Memory B cell (primary cell): ENCODE measurements at regions not wholly inside any gene's neighbourhood (a gene's known extent, or its start where the extent isn't known, plus 50 kb on each side); places are given as distances from the start of the nearest gene placed in this dataset.

ENCODE experiments used
- ATAC-seq: fragments of 150-1000 bp; cut with Tn5 transposase; 2 replicates; pipeline ENCODE4 v1.10.0; 2021; ENCODE audit warnings: low read depth, mild to moderate bottlenecking, moderate library complexity
- DNase-seq, 2 donors: peaks; one replicate each; pipeline ENCODE4 v3.0.0; 2022; ENCODE audit warnings: low spot score in 2 of 2
- H3K27ac Mint-ChIP-seq: one replicate; pipeline ENCODE4 v1.8.0; 2022; ENCODE audit warnings: mild to moderate bottlenecking, moderate library complexity, mixed read lengths
- H3K27me3 Mint-ChIP-seq: one replicate; pipeline ENCODE4 v1.8.0; 2022; ENCODE audit warnings: mixed read lengths
- H3K36me3 Mint-ChIP-seq: one replicate; pipeline ENCODE4 v1.8.0; 2022; ENCODE audit warnings: mild to moderate bottlenecking, mixed read lengths
- H3K4me1 Mint-ChIP-seq: one replicate; pipeline ENCODE4 v1.8.0; 2022; ENCODE audit warnings: mixed read lengths
- H3K4me3 Mint-ChIP-seq: one replicate; pipeline ENCODE4 v1.8.0; 2022; ENCODE audit warnings: mild to moderate bottlenecking, moderate library complexity, mixed read lengths
- H3K9me3 Mint-ChIP-seq: one replicate; pipeline ENCODE4 v1.8.0; 2022; ENCODE audit warnings: mixed read lengths

GRCh38 chr3:30305021-30305420 lies 301.4 kb upstream of the TGFBR2 start:
- Mint-ChIP-seq H3K27ac (no peak overlapping the region), H3K27me3 (no peaks in the 10 kb centered on the region), H3K4me3 (no peak overlapping the region), H3K36me3 (peaks cover 8% of the 10 kb centered on the region), H3K4me1 (no peaks in the 10 kb centered on the region), H3K9me3 (peaks cover 9% of the 10 kb centered on the region)
- DNase-seq: no peak
- ATAC-seq: no peak

DNA sequence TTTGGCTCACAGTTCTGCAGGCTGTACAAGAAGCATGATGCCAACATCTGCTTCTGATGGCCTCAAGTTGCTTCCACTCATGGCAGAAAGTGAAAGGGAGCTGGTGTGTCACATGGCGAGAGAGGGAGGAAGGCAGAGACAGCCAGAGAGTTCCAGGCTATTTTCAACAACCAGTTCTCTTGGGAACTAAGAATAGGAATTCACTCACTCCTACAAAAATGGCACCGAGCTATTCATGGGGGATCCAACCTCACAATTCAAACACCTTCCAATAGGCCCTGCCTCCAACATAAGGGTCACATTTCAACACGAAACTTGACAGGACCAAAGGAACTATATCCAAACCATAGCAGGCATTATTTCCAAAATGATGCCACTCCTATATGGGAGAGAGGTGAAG lies 299.5 kb upstream of the TGFBR2 start:
- no peak overlapping the region for H3K27ac Mint-ChIP-seq
- H3K9me3 Mint-ChIP-seq: peaks cover 9% of the 10 kb centered on the region
- H3K4me3 Mint-ChIP-seq: no peak overlapping the region
- H3K4me1 Mint-ChIP-seq: no peaks in the 10 kb centered on the region
- H3K36me3 Mint-ChIP-seq: peaks cover 8% of the 10 kb centered on the region
- H3K27me3 Mint-ChIP-seq: no peaks in the 10 kb centered on the region
- ATAC-seq: no peak
- no peak for DNase-seq

DNA sequence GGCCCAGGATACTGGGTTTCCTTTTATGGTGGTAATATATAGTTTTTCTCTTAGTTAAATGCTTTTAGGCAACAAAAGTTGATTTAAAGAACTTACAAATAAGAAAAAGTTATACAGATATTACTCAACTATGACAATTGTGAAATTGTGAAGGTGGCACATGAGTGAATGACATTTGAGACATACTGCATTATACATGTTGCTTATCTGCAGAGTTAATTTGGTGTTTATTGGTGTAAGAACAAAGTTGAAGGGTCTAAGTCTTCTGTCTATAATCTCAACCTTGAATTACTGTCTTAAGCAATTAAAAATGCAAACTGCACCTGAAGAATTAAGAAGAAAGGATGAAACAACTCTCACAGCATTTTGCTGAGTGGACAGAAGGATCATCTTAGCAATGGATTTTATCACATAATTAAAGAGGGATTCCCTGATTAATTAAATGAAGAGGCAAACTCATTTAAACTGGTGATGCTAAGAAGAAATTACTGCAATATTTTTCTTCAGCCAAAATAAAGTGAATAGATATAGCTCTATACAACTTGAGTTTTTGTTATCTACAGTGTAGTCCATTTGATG lies 298.9 kb upstream of the TGFBR2 start:
- DNase-seq (no peak), ATAC-seq (no peak)
- Mint-ChIP-seq H3K27ac (no peak overlapping the region), H3K4me1 (no peaks in the 10 kb centered on the region), H3K36me3 (peaks cover 8% of the 10 kb centered on the region), H3K9me3 (peaks cover 9% of the 10 kb centered on the region), H3K4me3 (no peak overlapping the region), H3K27me3 (no peaks in the 10 kb centered on the region)

GRCh38 chr3:30308131-30308530 lies 298.3 kb upstream of the TGFBR2 start:
- ATAC-seq (no peak), DNase-seq (no peak)
- Mint-ChIP-seq H3K4me3 (no peak overlapping the region), H3K9me3 (peaks cover 9% of the 10 kb centered on the region), H3K27ac (no peak overlapping the region), H3K4me1 (no peaks in the 10 kb centered on the region), H3K27me3 (no peaks in the 10 kb centered on the region), H3K36me3 (peaks cover 8% of the 10 kb centered on the region)

DNA sequence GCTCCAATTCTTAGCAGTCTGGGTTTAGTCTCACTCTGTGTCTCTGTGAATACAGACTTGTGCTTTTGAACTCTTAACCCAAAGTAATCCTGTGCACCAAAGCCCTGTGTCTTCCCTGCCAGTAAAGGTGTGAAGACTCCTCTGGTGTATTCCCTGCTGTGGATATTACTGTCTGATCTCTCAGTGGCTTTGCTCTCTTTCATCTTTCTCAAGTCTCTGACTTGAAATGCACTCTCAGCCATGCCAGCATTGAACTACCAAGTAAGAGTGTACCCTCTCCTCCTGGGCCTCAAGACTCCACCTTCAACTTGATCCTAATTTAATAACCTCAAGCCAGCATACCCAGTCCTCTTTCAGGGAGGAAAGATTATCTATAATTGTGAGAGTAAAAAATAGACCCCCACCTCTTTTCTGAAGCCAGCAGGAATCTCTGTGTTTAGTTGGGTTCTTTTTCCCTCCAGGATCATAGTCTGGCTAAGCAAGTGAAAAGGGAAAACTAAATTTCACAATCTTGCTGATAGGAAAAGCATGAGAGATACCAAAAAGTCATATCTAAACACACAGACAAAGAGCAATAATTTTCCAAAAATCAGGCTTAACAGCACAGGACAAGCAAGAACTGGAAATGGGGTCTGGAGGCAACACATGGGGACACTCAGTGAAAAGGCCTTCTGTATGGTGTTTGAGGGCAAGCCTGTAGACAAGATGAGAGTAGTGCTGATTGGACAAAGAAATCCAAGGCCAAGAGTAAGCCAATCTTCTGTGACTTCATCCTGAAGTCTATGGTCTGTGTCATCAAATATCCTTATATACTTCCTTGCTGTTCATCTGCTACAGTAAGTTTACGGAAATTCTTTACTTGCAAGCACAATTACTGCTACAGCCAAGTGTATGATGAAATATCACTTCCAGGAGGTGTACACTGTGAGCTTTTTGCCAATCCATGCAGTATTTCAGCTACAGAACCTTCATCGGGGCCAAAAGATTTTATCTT lies 296.1 kb upstream of the TGFBR2 start:
- Mint-ChIP-seq H3K9me3 (peaks cover 6% of the 10 kb centered on the region), H3K27ac (no peak overlapping the region), H3K4me3 (no peak overlapping the region), H3K36me3 (peaks cover 5% of the 10 kb centered on the region), H3K4me1 (no peaks in the 10 kb centered on the region), H3K27me3 (no peaks in the 10 kb centered on the region)
- no peak for ATAC-seq
- DNase-seq: no peak

GRCh38 chr3:30311781-30312180 lies 294.6 kb upstream of the TGFBR2 start:
- Mint-ChIP-seq H3K27ac (no peak overlapping the region), H3K4me3 (no peak overlapping the region), H3K9me3 (peaks cover under 1% of the 10 kb centered on the region), H3K36me3 (no peaks in the 10 kb centered on the region), H3K27me3 (no peaks in the 10 kb centered on the region), H3K4me1 (peaks cover 2% of the 10 kb centered on the region)
- no peak for ATAC-seq
- DNase-seq: no peak

DNA sequence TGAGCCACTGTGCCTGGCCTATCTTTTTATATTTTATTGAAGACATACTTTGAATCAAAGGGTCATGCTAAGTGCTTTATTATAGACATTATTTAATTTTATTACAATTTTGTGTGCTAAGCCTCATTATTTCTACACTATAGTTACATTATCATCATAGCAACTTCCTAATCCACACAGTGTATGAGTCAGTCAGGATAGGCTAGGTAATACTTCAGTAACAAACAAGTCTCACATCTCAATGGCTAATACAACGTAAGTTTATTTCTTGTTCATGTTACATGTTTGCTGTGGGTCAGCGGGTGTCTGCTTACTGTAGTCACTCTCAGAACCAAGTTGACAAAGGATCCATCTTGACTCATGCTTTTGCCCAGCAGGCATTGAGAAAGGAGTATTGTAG lies 292.6 kb upstream of the TGFBR2 start:
- no peaks in the 10 kb centered on the region for H3K36me3 Mint-ChIP-seq
- no peaks in the 10 kb centered on the region for H3K27me3 Mint-ChIP-seq
- no peak overlapping the region for H3K4me3 Mint-ChIP-seq
- ATAC-seq (no peak), DNase-seq (no peak)
- peaks cover 2% of the 10 kb centered on the region for H3K4me1 Mint-ChIP-seq
- H3K9me3 Mint-ChIP-seq: no peaks in the 10 kb centered on the region
- no peak overlapping the region for H3K27ac Mint-ChIP-seq

DNA sequence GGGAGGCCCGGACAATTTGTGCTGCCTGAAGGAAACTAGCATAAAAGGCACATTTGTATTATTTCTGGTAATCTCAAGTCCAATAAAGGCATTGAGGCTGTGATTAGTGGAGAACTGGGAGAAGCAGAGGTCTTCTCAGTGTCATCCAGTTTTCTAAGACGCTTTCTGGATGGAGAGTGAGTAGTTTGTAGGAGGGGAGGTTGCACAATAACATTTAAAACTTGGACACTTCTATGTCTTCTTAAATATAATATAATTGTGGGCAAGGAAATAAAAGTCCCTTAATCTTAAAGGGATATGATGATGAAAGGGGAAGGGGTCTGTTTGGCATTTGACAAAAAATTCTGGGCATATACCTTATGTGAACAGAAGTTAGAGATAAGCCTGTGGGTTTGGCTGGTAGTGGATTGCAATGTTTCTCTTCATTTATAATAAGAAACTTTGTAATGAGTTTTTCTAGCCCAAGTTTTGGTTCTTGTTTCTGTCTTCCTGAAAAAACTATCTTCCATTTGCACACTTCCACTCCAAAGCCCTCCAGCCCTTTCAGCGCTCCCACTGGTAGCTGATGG lies 291.6 kb upstream of the TGFBR2 start:
- ATAC-seq (no peak), DNase-seq (no peak)
- H3K4me1 Mint-ChIP-seq: peaks cover 5% of the 10 kb centered on the region
- H3K4me3 Mint-ChIP-seq: no peak overlapping the region
- H3K36me3 Mint-ChIP-seq: no peaks in the 10 kb centered on the region
- H3K27me3 Mint-ChIP-seq: no peaks in the 10 kb centered on the region
- no peaks in the 10 kb centered on the region for H3K9me3 Mint-ChIP-seq
- no peak overlapping the region for H3K27ac Mint-ChIP-seq

DNA sequence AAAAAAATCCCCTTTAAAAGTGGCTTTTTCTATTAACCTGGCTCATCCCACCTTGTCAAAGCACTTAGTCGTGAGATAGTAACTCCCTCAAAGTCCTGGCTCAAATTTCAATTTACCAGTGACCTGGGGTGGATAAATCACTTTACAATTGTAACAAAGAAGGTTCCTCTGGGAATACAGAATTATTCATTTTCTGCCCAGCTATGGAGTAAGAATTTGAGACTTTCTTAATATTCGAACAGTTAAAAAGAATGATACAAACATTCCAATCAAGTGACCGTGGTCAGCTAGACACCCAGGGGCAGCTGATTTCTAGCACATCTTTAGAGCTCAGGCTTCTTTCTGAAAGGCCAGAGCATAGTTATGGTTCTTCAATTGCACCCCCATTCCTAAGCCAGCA lies 291.0 kb upstream of the TGFBR2 start:
- Mint-ChIP-seq H3K36me3 (no peaks in the 10 kb centered on the region), H3K27me3 (no peaks in the 10 kb centered on the region), H3K4me3 (no peak overlapping the region), H3K27ac (no peak overlapping the region), H3K4me1 (peaks cover 5% of the 10 kb centered on the region), H3K9me3 (no peaks in the 10 kb centered on the region)
- DNase-seq (no peak), ATAC-seq (no peak)

DNA sequence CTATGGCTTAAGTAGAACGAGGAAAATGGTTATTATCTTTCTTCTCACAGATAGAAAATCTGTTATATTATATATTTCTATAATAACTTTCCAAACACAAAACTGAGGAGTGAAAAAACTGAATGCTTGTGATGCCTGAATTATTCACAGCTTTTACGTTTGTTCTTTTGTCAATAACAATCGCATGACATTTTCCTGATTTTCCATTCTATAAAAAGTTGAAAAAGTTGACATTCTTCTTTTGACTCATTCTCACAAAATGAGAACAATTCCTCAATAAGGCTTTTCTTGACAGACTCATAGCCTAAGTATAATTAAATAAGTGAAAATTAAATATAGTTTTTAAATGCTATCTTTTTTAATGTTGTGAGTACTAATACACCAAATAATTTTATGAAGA lies 288.8 kb upstream of the TGFBR2 start:
- Mint-ChIP-seq H3K27me3 (no peaks in the 10 kb centered on the region), H3K9me3 (no peaks in the 10 kb centered on the region), H3K36me3 (peaks cover 3% of the 10 kb centered on the region), H3K27ac (no peak overlapping the region), H3K4me3 (no peak overlapping the region), H3K4me1 (peaks cover 5% of the 10 kb centered on the region)
- ATAC-seq: no peak
- DNase-seq: no peak

DNA sequence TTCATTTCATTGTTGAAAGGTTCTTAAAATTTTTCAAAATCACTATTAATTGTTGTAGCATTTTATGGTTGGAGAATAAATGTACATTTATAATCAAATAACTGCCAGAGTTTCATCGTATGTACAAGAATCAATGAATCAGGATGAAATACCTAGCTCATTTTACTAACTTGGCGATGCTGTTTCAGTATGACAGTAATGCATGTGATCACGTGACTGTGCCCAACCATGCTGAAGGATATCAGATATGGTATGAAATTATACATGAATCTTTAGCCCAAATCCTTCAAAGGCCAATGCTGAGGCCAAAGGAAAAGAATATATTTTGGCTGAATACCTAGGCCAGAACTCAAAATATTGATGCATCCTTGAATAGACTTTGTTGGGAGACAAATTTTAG lies 288.3 kb upstream of the TGFBR2 start:
- H3K27me3 Mint-ChIP-seq: no peaks in the 10 kb centered on the region
- no peak for ATAC-seq
- H3K4me3 Mint-ChIP-seq: no peak overlapping the region
- no peak for DNase-seq
- no peak overlapping the region for H3K27ac Mint-ChIP-seq
- H3K36me3 Mint-ChIP-seq: peaks cover 3% of the 10 kb centered on the region
- peaks cover 5% of the 10 kb centered on the region for H3K4me1 Mint-ChIP-seq
- peaks cover under 1% of the 10 kb centered on the region for H3K9me3 Mint-ChIP-seq

DNA sequence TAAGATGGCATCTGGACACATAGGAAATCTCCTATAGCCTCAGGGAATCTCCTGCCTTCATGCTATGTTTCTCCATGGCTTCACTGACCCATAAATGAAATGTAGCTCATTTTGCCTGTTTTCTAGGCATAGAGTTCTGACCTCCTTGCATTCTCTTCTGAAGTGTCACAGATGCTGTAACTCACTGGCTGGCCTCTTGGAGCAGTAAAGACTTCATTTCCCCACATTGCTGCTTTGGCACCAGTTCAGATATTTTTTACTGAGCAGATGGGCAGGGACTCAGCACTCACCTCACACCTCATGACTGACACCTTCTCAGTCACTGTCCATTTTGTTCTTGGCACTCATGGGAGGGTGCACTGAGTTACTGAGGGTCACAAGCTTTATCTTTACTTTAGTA lies 286.7 kb upstream of the TGFBR2 start:
- Mint-ChIP-seq H3K36me3 (peaks cover 3% of the 10 kb centered on the region), H3K9me3 (peaks cover 2% of the 10 kb centered on the region), H3K27ac (peak overlapping the region; percentile 25), H3K27me3 (no peaks in the 10 kb centered on the region), H3K4me3 (no peak overlapping the region), H3K4me1 (peaks cover 5% of the 10 kb centered on the region)
- ATAC-seq (peak; percentile 93), DNase-seq (peak; percentile 29 to 37)

DNA sequence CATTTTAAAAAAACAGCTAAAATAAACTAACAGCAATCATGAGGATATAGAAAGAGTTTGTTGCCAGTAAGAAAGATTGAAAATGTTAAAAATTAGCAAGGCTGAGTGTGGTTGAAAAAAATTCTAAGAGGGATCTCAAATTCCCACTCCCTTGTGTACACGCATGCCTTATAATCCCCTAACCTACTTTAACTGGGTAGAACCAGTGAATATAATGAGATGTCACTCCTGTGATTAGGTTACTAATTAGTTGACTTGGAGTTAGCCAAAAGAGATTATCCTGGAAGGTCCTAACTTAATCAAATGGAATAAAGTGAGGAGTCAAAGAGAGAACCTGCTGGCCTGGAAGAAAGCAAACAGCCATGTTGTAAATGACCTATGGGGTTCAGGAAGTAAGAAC lies 286.0 kb upstream of the TGFBR2 start:
- H3K27me3 Mint-ChIP-seq: no peaks in the 10 kb centered on the region
- peaks cover 2% of the 10 kb centered on the region for H3K9me3 Mint-ChIP-seq
- peaks cover 3% of the 10 kb centered on the region for H3K36me3 Mint-ChIP-seq
- peaks cover 5% of the 10 kb centered on the region for H3K4me1 Mint-ChIP-seq
- ATAC-seq: no peak
- no peak overlapping the region for H3K4me3 Mint-ChIP-seq
- H3K27ac Mint-ChIP-seq: no peak overlapping the region
- no peak for DNase-seq

GRCh38 chr3:30321065-30321464 lies 285.3 kb upstream of the TGFBR2 start:
- ATAC-seq (no peak), DNase-seq (no peak)
- H3K4me1 Mint-ChIP-seq: peaks cover 3% of the 10 kb centered on the region
- no peak overlapping the region for H3K27ac Mint-ChIP-seq
- H3K27me3 Mint-ChIP-seq: no peaks in the 10 kb centered on the region
- H3K4me3 Mint-ChIP-seq: no peak overlapping the region
- peaks cover 3% of the 10 kb centered on the region for H3K36me3 Mint-ChIP-seq
- H3K9me3 Mint-ChIP-seq: peaks cover 2% of the 10 kb centered on the region
